ENCODE measurements at regions not wholly inside any gene's neighbourhood (a gene's known extent, or its start where the extent isn't known, plus 50 kb on each side); places are given as distances from the start of the nearest gene placed in this dataset.
A peak's percentile ranks its signal among the peaks of the same experiment; 100 is the strongest.

DNA sequence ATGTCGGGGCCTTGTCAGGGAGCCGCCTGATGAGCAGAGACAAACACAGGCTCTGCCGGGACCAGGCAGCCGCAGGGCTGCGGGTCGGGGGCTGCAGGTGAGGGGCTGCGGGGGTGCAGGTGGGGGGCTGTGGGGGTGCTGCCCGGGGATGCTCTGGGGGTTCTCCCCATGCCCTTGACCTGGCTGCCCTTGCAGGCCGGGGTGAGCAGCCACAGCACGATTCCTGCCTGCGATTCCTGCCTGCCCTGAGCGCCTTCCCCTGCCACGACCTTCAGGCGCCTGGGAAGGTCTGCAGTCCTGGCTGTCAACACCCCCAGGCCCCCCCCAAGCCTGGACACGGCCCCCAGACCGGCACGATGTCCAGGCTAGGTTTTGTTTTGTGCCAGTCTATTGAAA, 106.3 kb downstream of the FAM53A start:
- Histone ChIP-seq H3K4me3 (no peak overlapping the region), H3K36me3 (no peaks in the 10 kb centered on the region), H3K4me1 (peaks cover 0 to 32% (median 7%) of the 10 kb centered on the region in 6 donors), H3K27me3 (replicated peaks in 1 of 7) (no peaks in the 10 kb centered on the region), H3K27ac (no peak overlapping the region), H3K9me3 (no peaks in the 10 kb centered on the region)
- peak; percentile 82 for DNase-seq
- 65 to 87% (median 74%) methylated on average over 16 to 17 of the region's 17 CpGs for WGBS, 5 donors
- no peak for TF ChIP-seq POLR2AphosphoS5 (IDR thresholded peaks at IDR 0.05)
- TF ChIP-seq, protein P1, sequence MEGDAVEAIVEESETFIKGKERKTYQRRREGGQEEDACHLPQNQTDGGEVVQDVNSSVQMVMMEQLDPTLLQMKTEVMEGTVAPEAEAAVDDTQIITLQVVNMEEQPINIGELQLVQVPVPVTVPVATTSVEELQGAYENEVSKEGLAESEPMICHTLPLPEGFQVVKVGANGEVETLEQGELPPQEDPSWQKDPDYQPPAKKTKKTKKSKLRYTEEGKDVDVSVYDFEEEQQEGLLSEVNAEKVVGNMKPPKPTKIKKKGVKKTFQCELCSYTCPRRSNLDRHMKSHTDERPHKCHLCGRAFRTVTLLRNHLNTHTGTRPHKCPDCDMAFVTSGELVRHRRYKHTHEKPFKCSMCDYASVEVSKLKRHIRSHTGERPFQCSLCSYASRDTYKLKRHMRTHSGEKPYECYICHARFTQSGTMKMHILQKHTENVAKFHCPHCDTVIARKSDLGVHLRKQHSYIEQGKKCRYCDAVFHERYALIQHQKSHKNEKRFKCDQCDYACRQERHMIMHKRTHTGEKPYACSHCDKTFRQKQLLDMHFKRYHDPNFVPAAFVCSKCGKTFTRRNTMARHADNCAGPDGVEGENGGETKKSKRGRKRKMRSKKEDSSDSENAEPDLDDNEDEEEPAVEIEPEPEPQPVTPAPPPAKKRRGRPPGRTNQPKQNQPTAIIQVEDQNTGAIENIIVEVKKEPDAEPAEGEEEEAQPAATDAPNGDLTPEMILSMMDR (IDR thresholded peaks at IDR 0.05 in 8 of 11, conservative IDR thresholded peaks at IDR 0.05 in 3 of 11), result no peak
- no peak for TF ChIP-seq POLR2A (IDR thresholded peaks at IDR 0.05)
- intact Hi-C loops (cut with DNase I; ENCODE audit: low total_unique reads), result no loop called here

DNA sequence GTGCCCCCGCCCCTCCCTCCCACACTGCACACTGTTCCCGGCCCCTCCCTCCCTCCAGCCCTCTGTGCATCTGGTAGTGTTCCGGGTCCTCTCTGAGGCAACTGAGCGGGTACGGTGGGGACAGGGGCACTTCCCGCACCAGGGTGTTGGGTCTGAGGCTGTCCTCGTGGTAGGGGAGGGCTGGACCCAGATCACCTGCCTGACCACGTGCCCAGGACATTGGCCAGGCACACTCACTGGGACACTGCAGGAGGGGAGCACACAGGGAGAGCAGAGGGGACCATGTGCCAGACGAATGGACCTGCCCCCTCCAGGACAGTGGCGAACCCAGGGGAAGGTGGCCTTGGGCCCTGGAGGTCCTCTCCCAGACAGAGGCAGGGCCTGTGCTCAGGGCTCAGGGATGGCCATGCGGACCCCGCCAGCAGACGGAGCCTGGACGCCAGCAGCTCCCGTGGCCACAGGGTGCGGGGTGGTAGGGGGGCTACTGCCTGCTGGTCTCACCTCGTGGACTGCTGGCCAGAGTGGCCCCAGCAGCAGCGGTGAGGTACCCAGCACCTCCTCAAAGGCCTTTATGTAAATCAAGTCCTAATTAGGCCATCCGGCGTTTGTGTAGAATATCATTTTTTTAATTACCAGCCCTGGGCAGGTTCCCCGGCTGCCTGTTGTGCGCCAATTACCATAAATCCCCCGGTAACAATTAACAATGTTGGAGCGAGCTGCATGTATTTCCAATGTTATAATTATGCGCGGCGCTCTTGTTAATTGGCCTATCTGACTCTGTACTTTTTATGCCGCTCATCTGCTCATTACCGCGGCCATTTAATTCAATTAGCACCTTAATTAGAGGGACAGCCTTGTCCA, 106.9 kb downstream of the FAM53A start:
- peaks cover 0 to 32% (median 7%) of the 10 kb centered on the region in 6 donors for H3K4me1 ChIP-seq
- H3K9me3 ChIP-seq, result no peaks in the 10 kb centered on the region
- H3K27ac ChIP-seq, result no peak overlapping the region
- TF ChIP-seq, protein P1 (IDR thresholded peaks at IDR 0.05 in 8 of 11, conservative IDR thresholded peaks at IDR 0.05 in 3 of 11), result no peak
- TF ChIP-seq POLR2A (IDR thresholded peaks at IDR 0.05) (no peak), POLR2AphosphoS5 (IDR thresholded peaks at IDR 0.05) (no peak)
- intact Hi-C loops (cut with DNase I; ENCODE audit: low total_unique reads), result no loop called here
- no peak overlapping the region for H3K4me3 ChIP-seq
- no peaks in the 10 kb centered on the region for H3K36me3 ChIP-seq
- no peaks in the 10 kb centered on the region for H3K27me3 ChIP-seq (replicated peaks in 1 of 7)
- 86 to 94% (median 89%) methylated on average over 24 to 30 of the region's 30 CpGs for WGBS, 5 donors
- DNase-seq, result peak; percentile 78

- intact Hi-C loops (cut with DNase I; ENCODE audit: low total_unique reads), result no loop called here
- peak; percentile 74 for DNase-seq
- TF ChIP-seq POLR2A (IDR thresholded peaks at IDR 0.05) (no peak), POLR2AphosphoS5 (IDR thresholded peaks at IDR 0.05) (no peak)
- TF ChIP-seq, protein P1 (IDR thresholded peaks at IDR 0.05 in 8 of 11, conservative IDR thresholded peaks at IDR 0.05 in 3 of 11), result no peak
- Histone ChIP-seq H3K4me1 (peaks cover 0 to 30% (median 7%) of the 10 kb centered on the region in 6 donors), H3K9me3 (no peaks in the 10 kb centered on the region), H3K27ac (no peak overlapping the region), H3K27me3 (replicated peaks in 1 of 7) (no peaks in the 10 kb centered on the region), H3K4me3 (no peak overlapping the region), H3K36me3 (no peaks in the 10 kb centered on the region)
- 93 to 96% (median 94%) methylated on average over 32 of the region's 32 CpGs for WGBS, 5 donors
Measured at GRCh38 chr4:1576304-1576960, 107.7 kb downstream of the FAM53A start.
